ENCODE measurements at regions not wholly inside any gene's neighbourhood (a gene's known extent, or its start where the extent isn't known, plus 50 kb on each side); places are given as distances from the start of the nearest gene placed in this dataset.

DNA sequence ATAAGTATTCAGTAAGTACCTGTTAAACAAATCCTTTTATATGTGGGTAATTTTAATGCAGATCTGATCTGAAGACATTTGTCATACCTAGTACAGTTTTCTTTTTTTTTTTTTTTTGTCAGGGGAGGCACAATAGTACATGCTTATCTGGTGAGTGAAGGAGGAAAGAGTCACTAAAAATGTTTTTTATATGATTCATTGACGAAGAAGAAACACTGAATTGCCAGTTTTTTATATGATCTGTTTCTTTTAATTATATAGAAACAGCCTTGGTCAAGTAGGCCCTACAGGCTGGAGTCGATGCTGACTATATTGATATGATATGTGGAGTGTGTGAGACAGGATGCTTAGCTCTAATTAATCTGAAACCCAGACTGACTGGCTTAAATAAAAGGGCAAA, 315.2 kb downstream of the PSAT1 start:
- no peaks in the 10 kb centered on the region for H3K27me3 ChIP-seq
- intact Hi-C loops (cut with DNase I), result no loop called here
- no peak overlapping the region for H3K4me3 ChIP-seq
- no peak for DNase-seq
- WGBS, 3 donors, result 60 to 81% (median 66%) methylated on average over 2 of the region's 2 CpGs
- no peaks in the 10 kb centered on the region for H3K36me3 ChIP-seq
- TF ChIP-seq, protein P1, sequence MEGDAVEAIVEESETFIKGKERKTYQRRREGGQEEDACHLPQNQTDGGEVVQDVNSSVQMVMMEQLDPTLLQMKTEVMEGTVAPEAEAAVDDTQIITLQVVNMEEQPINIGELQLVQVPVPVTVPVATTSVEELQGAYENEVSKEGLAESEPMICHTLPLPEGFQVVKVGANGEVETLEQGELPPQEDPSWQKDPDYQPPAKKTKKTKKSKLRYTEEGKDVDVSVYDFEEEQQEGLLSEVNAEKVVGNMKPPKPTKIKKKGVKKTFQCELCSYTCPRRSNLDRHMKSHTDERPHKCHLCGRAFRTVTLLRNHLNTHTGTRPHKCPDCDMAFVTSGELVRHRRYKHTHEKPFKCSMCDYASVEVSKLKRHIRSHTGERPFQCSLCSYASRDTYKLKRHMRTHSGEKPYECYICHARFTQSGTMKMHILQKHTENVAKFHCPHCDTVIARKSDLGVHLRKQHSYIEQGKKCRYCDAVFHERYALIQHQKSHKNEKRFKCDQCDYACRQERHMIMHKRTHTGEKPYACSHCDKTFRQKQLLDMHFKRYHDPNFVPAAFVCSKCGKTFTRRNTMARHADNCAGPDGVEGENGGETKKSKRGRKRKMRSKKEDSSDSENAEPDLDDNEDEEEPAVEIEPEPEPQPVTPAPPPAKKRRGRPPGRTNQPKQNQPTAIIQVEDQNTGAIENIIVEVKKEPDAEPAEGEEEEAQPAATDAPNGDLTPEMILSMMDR (IDR thresholded peaks at IDR 0.05), result no peak
- TF ChIP-seq POLR2A (IDR thresholded peaks at IDR 0.05), result no peak
- no peak for TF ChIP-seq EP300 (IDR thresholded peaks at IDR 0.05)
- no peak overlapping the region for H3K27ac ChIP-seq
- no peaks in the 10 kb centered on the region for H3K4me1 ChIP-seq (ENCODE audit: insufficient read depth)
- H3K9me3 ChIP-seq, result no peaks in the 10 kb centered on the region

DNA sequence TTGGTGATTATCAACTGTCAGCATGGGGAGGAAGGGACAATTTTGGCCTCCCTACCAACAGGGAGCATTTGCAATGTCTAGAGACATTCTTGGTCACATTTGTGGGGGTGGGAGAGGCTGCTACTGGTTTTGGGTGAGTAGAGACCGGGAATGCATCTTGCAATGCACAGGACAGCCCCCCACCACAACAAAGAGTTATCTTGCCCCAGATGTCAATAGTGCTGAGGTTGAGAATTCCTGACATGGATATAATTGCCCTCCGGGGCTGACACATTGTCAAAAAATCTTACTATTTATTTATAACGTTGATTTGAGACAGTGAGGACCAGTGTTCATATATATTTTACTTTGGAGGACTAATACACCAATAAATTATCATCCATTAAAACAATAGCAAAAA, 316.1 kb downstream of the PSAT1 start:
- TF ChIP-seq POLR2A (IDR thresholded peaks at IDR 0.05), result no peak
- TF ChIP-seq, protein P1 (IDR thresholded peaks at IDR 0.05), result no peak
- no peak for TF ChIP-seq EP300 (IDR thresholded peaks at IDR 0.05)
- DNase-seq, result no peak
- intact Hi-C loops (cut with DNase I), result no loop called here
- Histone ChIP-seq H3K4me1 (ENCODE audit: insufficient read depth) (no peaks in the 10 kb centered on the region), H3K27me3 (no peaks in the 10 kb centered on the region), H3K4me3 (no peak overlapping the region), H3K27ac (no peak overlapping the region), H3K36me3 (no peaks in the 10 kb centered on the region), H3K9me3 (no peaks in the 10 kb centered on the region)
- WGBS, 3 donors, result 75 to 89% (median 85%) methylated on average over 3 of the region's 3 CpGs

DNA sequence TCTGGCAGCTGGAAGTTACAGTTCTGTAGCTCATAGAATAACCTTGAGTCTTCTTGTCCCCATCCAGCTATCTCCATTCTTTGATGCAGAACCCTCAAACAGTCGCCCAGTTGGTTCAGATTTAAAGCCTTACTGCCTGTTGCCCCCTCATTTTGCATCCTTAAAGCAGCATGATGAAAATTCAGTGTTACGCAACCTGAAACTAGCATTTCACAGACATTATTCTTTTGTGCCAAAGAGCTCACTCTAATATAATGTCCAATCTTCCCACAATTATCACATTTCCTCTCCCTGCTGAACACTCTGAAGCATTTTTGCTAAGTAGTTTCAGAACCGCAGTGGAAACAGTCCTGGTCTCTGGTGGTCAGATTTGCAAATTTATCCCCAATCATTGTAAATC, 318.0 kb downstream of the PSAT1 start:
- 81 to 88% (median 86%) methylated on average over 3 of the region's 3 CpGs for WGBS, 3 donors
- no peak for TF ChIP-seq POLR2A (IDR thresholded peaks at IDR 0.05)
- TF ChIP-seq, protein P1 (IDR thresholded peaks at IDR 0.05), result no peak
- no peak for TF ChIP-seq EP300 (IDR thresholded peaks at IDR 0.05)
- no peaks in the 10 kb centered on the region for H3K4me1 ChIP-seq (ENCODE audit: insufficient read depth)
- H3K27me3 ChIP-seq, result no peaks in the 10 kb centered on the region
- H3K9me3 ChIP-seq, result no peaks in the 10 kb centered on the region
- intact Hi-C loops (cut with DNase I), result no loop called here
- H3K27ac ChIP-seq, result no peak overlapping the region
- no peak overlapping the region for H3K4me3 ChIP-seq
- H3K36me3 ChIP-seq, result no peaks in the 10 kb centered on the region
- DNase-seq, result no peak

DNA sequence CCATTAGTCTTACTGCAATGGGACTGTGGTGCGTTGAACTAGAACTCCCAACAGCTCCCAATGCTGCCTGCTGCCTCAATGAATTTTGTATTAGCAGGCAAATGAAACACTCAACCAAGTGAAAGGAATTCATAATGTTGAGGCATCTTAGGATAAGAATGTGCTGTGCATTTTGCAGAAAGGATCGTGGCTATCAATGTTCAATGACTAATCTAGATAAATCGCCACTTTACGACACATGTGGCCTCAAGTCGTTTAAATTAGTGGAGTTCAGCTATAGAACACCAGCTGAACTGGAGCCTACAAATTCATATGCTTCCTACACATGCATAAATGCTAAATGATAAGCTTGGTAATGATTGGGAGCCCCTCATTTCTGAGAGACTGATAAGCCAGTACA, 318.4 kb downstream of the PSAT1 start:
- Histone ChIP-seq H3K4me3 (no peak overlapping the region), H3K4me1 (ENCODE audit: insufficient read depth) (no peaks in the 10 kb centered on the region), H3K27me3 (no peaks in the 10 kb centered on the region), H3K27ac (no peak overlapping the region), H3K36me3 (no peaks in the 10 kb centered on the region), H3K9me3 (no peaks in the 10 kb centered on the region)
- intact Hi-C loops (cut with DNase I), result no loop called here
- WGBS, 3 donors, result 73 to 76% (median 75%) methylated on average over 5 of the region's 5 CpGs
- DNase-seq, result no peak
- no peak for TF ChIP-seq EP300 (IDR thresholded peaks at IDR 0.05)
- no peak for TF ChIP-seq POLR2A (IDR thresholded peaks at IDR 0.05)
- TF ChIP-seq, protein P1 (IDR thresholded peaks at IDR 0.05), result no peak

DNA sequence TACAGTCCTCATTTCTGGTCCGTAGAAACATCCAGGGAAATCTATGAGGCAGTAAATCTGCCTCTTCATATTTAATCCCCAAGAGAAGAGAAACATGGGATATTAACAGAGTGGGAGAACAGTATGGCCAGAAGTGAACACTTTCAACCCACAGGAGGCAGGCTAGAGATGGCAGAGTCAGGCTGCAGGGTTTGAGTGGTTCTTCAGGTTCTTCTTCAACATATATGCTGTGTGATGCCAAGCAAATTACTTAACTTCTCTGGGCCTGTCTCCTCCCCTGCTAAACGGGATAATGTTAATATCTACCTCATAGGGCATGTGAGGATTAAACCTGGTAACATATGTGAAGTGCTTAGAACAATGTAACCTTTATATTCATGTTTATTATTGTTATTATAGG, 321.8 kb downstream of the PSAT1 start:
- no peaks in the 10 kb centered on the region for H3K36me3 ChIP-seq
- no peak for DNase-seq
- H3K4me3 ChIP-seq, result no peak overlapping the region
- WGBS, 3 donors, result 50 to 65% (median 59%) methylated on average over 2 of the region's 2 CpGs
- no peak for TF ChIP-seq EP300 (IDR thresholded peaks at IDR 0.05)
- no peak for TF ChIP-seq POLR2A (IDR thresholded peaks at IDR 0.05)
- TF ChIP-seq, protein P1 (IDR thresholded peaks at IDR 0.05), result no peak
- no peak overlapping the region for H3K27ac ChIP-seq
- intact Hi-C loops (cut with DNase I), result no loop called here
- no peaks in the 10 kb centered on the region for H3K4me1 ChIP-seq (ENCODE audit: insufficient read depth)
- H3K27me3 ChIP-seq, result no peaks in the 10 kb centered on the region
- no peaks in the 10 kb centered on the region for H3K9me3 ChIP-seq

Measured in ovary (tissue), 7 donors.